GM11168 (cell line): ENCODE measurements at regions not wholly inside any gene's neighbourhood (a gene's known extent, or its start where the extent isn't known, plus 50 kb on each side); places are given as distances from the start of the nearest gene placed in this dataset.

Experiments
- in situ Hi-C: fragments of 300-500 bp; cut with MboI; formaldehyde crosslinking; loops from one replicate; pipeline ENCODE4 v1.12.0; 2022; ENCODE audit warnings: low sequenced_read_pairs; ENCODE audit not compliant: unreplicated experiment

GRCh38 chr1:13878021-13878420 is 178.0 kb downstream of the PRDM2 start:
- in situ Hi-C loops: no loop called here

- in situ Hi-C loops: no loop called here
Observed at GRCh38 chr1:13878451-13878850, 178.5 kb downstream of the PRDM2 start.

- in situ Hi-C loops: no loop called here
Observed at GRCh38 chr1:13881385-13882088, 181.5 kb downstream of the PRDM2 start.

GRCh38 chr1:13888351-13888986 is 188.5 kb downstream of the PRDM2 start:
- in situ Hi-C loops: no loop called here

GRCh38 chr1:13889495-13889894 is 189.5 kb downstream of the PRDM2 start:
- in situ Hi-C loops: no loop called here

- in situ Hi-C loops: no loop called here
Observed at GRCh38 chr1:13890766-13891165, 190.8 kb downstream of the PRDM2 start.

GRCh38 chr1:13892198-13892597 is 192.2 kb downstream of the PRDM2 start:
- in situ Hi-C loops: no loop called here

GRCh38 chr1:13892671-13893325 is 192.8 kb downstream of the PRDM2 start:
- in situ Hi-C loops: no loop called here

GRCh38 chr1:13893409-13893821 is 193.4 kb downstream of the PRDM2 start:
- in situ Hi-C loops: no loop called here

GRCh38 chr1:13896932-13897331 is 196.9 kb downstream of the PRDM2 start:
- in situ Hi-C loops: no loop called here

GRCh38 chr1:13898406-13898805 is 198.4 kb downstream of the PRDM2 start:
- in situ Hi-C loops: no loop called here

GRCh38 chr1:13899856-13900255 is 199.9 kb downstream of the PRDM2 start:
- in situ Hi-C loops: no loop called here

- in situ Hi-C loops: no loop called here
Observed at GRCh38 chr1:13900583-13900982, 200.6 kb downstream of the PRDM2 start.

- in situ Hi-C loops: no loop called here
Observed at GRCh38 chr1:13901039-13901438, 201.1 kb downstream of the PRDM2 start.

GRCh38 chr1:13901597-13901996 is 201.6 kb downstream of the PRDM2 start:
- in situ Hi-C loops: no loop called here

GRCh38 chr1:13908128-13908527 is 208.1 kb downstream of the PRDM2 start:
- in situ Hi-C loops: no loop called here

GRCh38 chr1:13911697-13912619 is 212.0 kb downstream of the PRDM2 start:
- in situ Hi-C loops: loop anchor here (10.0 kb wide), 1 partner anchor 1393 kb away; no protein-coding TSS in a partner anchor

- in situ Hi-C loops: loop anchor here (10.0 kb wide), 1 partner anchor 1391 kb away; no protein-coding TSS in a partner anchor
Observed at GRCh38 chr1:13913396-13913795, 213.4 kb downstream of the PRDM2 start.

- in situ Hi-C loops: loop anchor here (10.0 kb wide), 1 partner anchor 1388 kb away; no protein-coding TSS in a partner anchor
Observed at GRCh38 chr1:13916530-13916929, 216.5 kb downstream of the PRDM2 start.

GRCh38 chr1:13917607-13918006 is 217.6 kb downstream of the PRDM2 start:
- in situ Hi-C loops: loop anchor here (10.0 kb wide), 1 partner anchor 1387 kb away; no protein-coding TSS in a partner anchor
